SK-N-DZ (cell line): ENCODE measurements at regions not wholly inside any gene's neighbourhood (a gene's known extent, or its start where the extent isn't known, plus 50 kb on each side); places are given as distances from the start of the nearest gene placed in this dataset.
"Not testable (repeated sequence)": the region's sequence is repeated elsewhere in the genome, so short reads cannot be mapped to it uniquely, and the experiment has no call there.

ENCODE experiments used
- DNase-seq: peaks from one replicate; pipeline ENCODE4 v3.0.0-alpha.2; 2015; ENCODE audit warnings: low spot score

DNA sequence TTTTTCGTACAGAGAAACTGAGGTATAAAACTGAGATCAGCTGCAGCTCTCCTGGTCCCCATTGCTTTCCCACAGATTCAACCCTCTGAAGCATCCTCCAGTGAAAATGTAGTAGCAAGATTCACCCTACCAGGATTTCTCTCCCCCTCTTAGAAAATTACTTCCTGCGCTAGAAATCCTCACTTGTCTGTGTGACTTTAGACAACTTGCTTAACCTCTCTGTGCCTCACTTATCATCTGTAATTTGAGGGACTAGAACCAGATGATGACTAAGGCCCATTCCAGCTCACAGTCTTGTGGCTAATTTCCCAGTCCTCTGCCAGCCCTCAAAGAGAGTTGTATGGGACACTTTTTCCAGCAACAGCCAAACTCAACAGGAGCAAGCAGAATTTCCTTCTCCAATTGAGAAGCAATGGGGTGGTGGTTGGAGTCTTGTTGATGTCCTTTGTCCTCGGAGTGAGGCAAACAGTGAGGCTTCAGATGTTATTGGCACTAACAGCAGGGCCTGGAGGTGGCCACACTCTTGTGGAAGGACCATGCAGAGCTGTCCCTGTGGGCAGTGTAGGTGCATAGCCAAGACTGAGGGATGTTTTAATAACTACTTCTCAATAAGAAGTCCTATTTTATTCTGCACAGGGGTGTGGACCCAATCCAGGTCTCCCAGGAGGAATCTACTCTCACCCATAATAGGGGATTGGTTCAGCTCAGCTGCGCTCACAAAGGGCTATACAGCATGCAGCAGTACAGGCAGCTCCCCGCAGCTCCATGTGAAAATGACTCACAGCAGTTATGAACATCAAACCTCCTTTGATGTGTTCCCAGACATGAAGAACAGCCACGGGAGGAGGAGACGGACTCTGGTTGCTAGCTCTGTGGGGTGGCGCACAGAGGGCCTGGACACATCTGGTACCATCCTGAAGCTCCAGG lies 200.1 kb downstream of the DAD1 start:
- no peak for DNase-seq

DNA sequence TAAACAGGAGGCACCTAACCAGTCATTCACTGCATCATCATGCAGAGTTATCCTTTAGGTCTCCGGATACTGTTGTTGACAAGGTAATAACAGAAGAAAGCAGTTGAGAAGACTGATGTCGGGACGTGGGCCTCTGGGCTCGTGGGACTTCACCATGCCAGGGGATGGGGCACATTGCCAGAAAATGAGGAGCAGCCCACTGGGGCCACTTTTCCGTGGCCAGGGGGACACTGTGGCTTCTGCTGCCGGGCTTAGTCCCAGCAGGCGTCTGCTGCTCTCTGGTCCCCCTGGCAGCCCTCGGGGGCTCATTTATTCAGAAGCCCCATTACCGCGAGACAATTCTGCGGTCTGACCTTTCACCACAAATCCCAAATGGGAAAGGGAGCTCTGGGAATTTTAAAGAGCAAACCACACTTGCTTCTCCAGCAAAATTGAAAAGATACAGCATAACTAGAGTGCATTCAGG lies 201.2 kb downstream of the DAD1 start:
- no peak for DNase-seq

DNA sequence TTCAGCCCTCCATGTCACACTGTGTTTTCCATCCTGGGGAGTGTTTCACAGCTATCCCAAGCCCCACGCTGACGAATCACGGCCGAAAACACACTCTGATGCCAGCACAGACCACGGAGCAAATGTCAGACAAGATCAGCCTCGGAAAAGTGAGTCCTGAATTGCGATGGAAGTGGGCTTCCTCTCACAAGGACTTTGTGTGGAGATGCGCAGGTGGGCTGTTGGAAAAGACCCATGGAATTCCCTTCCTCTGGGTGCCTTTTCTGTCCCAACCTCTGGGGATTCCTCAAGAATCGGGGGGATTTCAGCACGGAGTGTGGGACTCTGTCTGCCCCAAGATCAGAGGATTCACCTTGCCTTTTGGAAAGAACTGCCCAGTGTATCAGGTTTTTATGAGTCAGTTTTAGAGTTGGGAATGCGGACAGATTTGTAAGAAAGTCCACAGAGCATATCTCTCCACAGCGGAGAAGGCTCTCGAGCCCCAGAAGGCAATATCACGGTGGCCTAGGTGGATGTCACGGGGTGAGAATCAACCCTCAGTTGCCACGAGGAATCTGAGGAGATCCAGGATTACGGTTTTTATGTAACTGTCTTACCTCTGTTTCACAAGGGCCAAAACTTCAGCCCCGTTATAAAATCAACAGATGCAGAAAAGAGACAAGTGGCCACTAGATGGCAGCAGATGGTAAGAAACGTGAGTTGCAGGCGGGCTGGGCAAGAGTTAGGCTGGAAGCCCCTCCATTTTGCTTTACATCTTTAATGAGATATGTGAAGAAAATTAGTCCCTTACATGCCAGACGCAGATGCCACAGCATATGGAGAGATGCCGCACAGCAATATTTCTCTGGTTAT lies 201.9 kb downstream of the DAD1 start:
- peak; percentile 68 for DNase-seq

DNA sequence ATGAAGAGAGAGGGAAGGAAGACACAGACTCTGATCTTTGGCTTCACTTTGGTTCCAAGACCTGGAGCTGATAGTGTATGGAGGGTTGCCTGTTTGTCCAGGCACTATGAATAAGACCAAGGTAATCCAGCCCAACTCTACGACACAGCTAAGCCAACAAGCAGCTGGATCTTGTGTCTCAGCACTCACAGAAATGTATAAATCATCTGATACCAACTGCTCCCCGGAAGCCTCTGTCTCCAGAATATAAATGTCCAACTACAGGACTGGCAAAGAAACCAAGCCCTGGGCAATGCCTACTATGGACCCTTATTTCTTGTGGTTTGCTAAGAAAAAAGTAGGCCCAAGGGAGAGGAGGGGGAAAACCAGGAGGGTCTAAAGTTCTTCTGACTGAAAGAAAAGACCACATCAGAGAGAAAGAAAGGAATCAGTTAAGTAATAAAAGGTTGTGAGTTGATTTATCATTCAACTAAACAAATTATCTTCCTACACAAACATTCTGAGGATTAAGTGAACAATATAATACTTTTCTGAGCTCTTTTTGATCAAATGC lies 204.0 kb downstream of the DAD1 start:
- DNase-seq, result no peak

DNA sequence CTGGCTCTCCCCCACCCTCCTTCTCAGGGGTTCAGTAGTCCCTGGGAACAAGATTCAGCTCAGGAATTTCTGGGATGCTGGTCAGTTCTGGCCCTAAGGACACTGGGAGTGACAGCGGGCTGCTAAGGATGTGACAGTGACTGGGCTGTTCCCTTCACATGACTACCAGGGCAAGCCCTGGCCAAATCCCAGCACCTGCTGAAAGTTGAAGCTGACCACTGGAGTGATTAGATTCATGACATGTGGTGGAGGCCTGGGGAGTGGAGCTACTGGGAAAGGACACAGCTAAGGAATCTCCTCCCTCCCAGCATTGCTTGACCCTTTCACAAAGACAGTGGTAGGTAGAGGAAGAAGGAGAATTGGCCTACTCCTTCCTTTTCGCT lies 204.9 kb downstream of the DAD1 start:
- DNase-seq, result no peak

DNA sequence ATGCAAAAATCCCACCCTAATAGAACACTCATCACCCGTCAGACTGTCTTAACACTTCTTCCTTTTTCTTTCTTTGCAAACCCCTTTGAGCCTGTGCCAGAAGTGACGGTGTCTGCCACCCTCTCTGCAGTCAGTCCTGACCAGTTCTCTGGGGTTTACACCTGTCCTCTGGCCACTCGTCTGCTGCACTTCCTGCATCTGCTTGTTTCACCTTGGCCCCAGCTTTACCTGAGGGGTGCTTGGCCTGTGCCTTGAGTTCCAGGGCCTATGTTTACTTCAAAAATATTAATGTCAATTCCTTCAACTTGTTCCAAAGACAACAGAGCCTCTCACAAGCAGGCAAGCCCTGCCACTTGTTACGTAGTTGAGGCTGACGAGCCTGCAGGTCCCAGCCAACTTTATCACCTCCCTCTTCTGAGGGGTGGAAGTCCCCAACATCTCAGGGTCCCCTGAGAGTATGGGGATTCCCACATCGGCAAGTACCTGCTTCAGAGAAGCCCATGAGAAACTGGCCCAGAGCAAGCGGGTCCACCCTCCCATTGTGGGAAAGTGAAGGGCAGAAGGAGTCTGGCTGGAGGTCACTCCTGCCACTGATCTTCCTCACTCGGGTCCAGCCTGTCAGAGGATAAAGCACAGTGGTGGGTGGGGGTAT lies 205.4 kb downstream of the DAD1 start:
- no peak for DNase-seq

DNA sequence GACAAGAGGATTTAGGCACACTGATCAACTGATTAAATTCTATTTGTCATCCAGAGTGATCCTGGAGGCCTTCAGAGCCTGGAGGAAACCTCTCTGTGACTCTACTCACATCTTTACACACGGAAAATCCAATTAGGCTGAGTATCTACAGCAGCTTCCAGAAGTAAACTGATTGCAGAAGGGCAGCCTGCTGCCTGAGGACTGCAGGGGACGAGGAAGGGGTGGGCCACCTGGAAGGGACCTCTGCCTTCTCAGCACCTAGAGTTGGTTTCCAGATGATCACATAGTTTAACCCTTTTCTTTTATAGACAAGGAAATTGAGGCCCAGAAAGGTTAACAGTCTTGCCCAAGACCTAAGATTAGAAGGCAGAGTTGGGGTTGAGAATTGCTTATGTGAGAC lies 206.1 kb downstream of the DAD1 start:
- DNase-seq, result no peak

DNA sequence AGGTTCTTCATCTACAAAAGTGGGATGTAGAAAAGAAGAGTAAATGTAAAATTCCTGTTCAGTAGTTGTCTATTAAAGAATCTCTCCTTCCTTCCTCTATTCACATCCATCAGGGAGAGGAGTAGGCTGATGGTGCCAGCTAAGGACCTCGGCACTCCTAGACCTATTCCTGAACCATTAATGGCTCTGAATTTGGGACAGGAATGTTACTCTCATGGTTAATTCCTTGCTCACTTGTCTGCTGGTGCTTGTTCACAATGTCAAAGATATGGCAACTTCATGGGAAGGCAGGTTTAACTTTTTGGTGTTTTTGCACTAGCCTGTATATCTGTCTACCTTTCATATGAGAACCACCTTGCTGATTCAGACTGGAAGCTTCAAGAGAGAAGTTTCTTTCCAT lies 206.6 kb downstream of the DAD1 start:
- DNase-seq, result no peak

DNA sequence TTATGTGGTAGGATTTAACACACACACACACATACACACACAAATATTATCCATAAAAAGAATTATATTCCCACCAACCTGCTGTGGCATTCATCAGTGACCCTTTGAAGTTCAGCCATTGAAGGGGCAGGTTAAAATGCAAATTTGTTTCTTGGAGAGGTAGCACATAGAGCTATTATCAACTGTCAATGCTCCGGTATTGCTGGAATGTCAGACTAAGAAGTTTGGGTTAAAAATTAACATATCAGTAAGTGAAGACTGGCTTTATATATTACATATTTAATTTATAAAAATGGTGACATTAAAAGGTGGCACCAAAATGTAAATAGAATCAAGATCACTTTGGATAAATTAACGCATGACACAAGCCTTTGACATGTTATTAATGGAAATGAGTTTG lies 207.3 kb downstream of the DAD1 start:
- DNase-seq, result no peak

DNA sequence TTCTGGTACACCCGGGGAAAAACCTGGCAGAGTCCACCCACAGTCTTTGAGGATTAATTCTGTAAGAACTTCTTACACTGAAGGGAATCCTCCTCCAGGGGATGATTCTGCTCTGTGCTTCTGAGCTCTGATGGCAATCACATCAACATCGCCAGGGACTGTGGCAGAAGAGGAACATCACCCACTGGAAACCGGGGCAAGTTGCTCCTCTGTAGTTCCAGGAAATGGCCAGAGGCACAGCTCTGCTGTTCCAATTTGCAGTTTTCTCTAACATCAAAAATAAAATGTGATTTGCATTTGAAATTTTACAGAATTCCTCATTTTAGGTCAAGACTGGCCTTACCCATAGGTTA lies 207.6 kb downstream of the DAD1 start:
- no peak for DNase-seq

DNA sequence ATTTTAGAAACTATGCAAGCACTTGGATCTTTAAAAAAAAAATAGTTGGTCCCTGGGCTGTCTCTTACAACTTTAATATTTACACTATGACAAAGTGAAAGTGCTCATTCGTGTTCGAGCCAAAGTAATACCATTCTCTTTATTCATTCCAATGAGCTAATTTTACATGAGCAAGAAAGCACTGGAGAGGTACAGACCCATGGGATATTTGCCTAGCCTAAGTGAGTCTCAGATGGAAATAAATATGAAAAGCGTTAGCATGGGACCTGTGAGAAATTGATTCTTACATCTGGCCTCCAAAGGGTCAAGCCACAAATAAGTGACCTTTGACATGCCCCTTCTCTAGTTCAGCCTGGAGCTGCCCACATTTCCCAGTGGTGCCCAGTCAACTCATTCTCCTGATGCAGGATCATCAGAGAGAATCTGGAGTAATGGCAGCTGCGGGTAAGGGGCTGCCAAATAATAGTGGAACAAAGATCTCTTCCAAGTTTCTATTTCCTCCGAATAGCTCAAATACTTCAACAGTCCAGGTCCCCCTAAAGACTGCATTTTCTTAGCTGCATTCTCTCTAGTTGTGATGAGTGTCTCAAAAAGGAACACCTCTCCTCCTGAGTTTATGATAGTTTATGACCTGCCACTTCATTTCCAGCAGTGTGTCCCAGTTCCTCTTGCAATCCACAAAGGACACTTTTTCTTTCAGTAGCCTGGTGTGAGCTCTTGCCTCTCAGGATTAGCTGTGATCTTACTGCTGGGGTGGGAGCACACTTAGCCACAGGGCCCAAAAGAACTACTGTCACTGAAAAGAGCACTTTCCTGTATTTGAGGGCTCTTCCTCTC lies 208.2 kb downstream of the DAD1 start:
- no peak for DNase-seq

DNA sequence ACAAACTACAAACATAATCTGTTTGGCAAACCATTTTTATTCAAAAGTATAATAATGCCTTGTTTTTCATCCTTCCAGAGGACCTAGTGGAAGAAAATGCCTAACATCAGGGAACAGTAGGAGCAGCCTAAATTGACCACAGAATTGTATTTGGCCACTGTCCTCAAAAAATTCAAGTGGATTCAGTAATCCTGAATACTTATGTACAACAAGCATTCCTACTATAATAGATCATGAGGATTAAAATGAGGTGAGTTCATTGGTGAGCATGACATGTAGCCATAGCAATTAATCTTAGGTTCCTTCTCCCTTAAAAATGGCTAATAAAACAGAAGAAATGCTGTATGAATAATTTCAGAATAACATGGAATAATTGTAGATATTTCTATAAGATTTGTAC lies 209.3 kb downstream of the DAD1 start:
- no peak for DNase-seq

DNA sequence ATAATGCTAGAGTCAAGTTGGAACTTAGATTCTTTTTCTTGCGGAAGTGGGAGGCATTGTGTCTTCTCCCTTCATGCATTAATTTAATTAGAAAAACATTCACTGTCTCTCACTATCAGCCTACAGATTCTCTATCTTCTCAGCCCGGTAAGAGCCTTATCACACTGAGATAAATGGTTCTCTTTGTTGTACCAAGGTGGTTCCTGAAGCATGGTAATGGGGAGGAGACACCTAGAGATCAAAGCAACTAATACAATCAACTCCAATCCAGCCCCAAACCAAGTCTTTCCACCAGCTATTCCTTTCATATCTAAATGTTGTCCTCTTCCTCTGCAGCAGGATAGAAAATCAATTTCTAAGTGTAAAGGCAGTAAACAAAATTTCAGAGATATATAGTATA lies 210.8 kb downstream of the DAD1 start:
- DNase-seq, result no peak

DNA sequence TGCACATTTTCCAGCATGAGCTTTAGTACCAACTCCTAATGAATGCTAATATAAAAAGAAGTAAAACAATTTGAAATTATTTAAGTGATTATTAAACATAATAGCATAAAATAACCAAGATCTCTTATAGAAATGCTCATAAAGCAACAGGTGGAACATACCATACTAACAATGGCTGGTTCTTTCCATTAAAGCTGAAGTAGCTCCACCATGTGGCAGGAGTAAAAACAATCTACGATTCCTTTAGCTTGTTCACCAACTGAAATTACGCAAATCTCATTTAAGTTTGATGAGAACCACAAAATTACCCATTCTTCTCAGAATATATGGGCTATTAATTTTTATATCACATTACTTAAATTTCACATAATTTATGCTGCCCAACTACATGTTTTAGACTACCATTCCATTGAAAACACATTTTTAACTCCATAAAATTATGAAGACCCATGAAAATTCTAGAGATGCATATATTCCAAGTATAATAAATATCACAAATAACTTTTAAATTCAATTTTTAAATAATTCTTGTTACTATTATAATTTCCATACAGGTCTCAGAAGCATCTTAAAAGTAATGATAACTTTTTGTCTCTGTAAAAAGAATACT lies 213.6 kb downstream of the DAD1 start:
- no peak for DNase-seq

DNA sequence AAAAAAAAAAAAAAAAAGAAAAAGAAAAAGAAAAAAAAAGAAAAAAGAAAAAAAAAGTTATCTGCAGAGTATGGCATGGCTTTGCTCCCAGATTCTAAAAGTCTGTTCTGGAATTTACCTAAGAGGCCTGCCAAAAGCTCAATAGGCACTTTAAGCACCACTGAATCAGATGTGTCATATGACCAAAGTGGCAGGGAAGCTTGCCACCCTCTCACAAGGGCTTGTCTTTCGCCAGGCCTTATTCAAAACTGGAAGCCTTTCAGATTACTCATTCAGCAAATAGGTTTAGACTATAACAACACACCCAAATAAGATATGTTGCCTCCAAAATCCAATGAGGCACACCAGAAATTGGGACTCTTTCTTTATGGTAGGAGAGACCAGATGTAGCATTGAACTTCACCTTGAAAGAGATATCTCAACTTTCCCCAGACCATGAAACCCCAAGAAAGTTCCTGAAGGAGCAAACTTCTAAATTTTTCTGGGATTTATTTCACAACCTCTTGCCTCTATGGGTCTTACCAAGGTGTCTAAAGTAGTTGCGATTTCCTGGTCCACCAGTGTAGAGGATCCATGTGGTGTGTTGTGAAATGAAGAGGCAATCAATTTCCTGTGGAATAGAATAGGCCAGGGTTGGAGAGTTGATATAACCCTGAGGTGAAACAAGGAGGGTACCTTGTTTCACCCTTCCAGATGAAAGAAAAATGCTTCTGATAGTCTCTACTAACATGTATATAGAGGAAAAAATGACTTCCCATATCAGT lies 218.8 kb downstream of the DAD1 start:
- no peak for DNase-seq

DNA sequence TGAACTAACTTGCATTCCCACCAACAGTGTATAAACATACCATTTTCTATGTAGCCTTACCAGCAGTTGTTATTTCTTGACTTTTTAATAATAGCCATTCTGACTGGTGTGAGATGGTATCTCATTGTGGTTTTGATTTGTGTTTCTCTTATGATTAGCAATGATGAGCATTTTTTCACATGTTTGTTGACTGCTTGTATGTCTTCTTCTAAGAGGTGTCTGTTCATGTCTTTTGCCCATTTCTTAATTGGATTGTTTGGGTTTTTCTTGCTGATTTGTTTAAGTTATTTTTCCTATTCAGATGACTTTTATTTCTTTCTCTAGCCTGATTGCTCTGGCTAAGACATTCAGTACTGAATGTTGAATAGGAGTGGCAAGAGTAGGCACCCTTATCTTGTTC lies 230.3 kb downstream of the DAD1 start:
- DNase-seq, result no peak

DNA sequence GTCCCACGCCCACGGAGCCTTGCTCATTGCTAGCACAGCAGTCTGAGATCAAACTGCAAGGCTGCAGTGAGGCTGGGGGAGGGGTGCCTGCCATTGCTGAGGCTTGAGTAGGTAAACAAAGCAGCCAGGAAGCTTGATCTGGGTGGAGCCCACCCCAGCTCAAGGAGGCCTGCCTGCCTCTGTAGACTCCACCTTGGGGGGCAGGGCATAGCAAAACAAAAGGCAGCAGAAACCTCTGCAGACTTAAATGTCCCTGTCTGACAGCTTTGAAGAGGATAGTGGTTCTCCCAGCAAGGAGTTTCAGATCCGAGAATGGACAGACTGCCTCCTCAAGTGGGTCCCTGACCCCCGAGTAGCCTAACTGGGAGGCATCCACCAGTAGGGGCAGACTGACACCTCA lies 239.7 kb downstream of the DAD1 start:
- not testable (repeated sequence) for DNase-seq

DNA sequence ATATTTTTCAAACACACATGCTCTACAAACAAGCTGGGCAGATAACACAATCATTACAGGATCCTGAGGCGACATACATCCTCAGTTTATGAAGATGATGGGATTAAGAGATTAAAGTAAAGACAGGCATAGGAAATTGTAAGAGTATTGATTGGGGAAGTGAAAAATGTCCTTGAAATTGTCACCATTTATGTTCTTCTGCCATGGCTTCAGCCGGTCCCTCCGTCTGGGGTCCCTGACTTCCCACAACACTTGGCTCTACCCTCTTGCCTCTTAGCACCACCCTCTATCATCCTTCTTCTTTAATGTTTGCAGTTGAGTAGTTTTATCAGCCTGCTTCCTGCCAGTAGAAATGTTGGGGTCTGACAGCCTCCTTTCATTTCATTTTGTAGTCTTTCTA lies 244.4 kb downstream of the DAD1 start:
- no peak for DNase-seq

DNA sequence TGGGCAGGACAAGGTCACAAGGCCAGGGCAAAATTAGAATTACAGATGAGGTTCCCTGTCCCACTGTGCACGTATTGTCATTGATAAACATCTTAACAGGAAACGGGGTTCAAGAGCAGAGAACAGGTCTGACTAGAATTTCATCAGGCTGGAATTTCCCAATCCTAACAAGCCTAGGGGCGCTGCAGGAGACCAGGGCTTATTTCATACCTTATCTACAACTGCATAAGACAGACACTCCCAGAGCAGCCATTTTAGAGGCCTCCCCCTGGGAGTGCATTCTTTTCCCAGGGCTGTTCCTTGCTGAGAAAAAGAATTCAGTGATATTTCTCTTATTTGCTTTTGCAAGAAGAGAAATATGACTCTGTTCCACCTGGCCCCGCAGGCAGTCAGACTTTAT lies 244.8 kb downstream of the DAD1 start:
- not testable (repeated sequence) for DNase-seq

DNA sequence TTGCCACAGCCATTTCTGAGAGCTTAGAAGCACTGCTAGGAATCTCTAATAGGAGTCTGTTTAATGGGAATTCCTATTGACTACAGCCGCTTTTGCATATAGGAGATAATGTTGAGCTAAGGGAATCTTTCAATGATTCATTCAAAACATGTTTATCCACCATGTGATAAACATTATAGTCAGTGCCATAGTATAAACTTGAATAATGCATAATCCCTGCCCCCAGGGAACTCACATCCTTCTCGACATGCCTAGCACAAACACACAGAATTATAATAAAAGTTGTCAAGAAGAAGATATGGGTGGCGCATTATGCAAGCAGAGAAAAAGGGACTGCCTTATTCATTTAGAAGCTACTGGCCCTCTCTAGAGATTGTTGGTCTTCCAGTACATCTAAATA lies 248.0 kb downstream of the DAD1 start:
- DNase-seq, result no peak
